ENCODE measurements at regions not wholly inside any gene's neighbourhood (a gene's known extent, or its start where the extent isn't known, plus 50 kb on each side); places are given as distances from the start of the nearest gene placed in this dataset.
"Not testable (repeated sequence)": the region's sequence is repeated elsewhere in the genome, so short reads cannot be mapped to it uniquely, and the experiment has no call there.

DNA sequence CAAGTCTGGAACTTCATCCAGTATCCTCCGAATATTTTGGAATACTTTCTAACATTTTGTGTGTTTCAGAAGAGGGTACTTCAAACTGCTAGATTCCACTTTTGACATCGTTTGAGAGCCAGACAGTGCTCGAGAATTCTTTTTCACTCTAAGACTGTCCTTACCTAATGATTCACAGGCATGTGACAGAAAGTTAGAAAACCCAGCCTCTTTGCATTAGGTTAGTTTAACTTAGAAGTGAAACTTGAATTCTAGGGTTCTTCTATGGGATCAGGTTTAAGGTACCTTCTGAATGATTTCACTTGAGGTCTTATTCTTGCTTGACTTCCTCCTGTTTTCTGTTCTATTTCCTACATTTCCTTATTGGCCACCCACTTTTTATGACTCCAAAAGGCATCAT is 431.8 kb downstream of the SLC6A15 start:
- DNase-seq, result no peak

DNA sequence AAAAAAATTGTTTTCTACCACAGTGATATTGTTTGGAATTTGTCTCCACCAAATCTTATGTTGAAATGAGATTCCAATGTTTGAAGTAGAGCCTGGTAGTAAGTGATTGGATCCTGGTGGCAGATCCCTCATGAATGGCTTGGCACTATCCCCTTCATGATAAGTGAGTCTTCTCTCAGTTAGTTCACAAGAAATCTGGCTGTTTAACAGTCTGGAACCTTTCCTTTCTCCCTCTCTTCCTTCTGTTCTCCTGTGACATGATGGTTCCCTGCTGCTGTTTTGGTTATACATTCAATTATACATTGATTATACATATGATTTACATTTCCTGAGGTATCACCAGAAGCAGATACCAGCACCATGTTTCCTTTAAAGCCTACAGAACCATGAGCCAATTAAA is 442.2 kb downstream of the SLC6A15 start:
- no peak for DNase-seq

DNA sequence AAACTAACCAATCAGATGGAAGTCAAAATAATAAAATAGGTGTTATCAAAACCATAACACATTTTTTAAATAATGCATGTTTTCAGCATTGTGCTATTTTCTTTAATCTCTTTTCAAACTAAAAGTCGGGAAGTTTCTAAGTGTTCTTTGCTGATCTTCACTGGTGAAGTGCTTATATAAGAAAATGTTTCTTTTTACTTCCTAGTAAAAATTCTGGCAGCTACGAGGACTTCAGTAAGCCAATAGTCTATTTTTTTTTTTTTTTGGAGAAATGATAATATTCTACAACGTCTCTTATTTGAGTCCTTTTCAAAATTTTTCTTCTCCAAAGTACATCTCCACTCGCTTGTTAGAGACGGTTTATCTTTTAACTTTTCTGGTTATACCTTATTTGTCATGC is 448.0 kb downstream of the SLC6A15 start:
- DNase-seq, result no peak

DNA sequence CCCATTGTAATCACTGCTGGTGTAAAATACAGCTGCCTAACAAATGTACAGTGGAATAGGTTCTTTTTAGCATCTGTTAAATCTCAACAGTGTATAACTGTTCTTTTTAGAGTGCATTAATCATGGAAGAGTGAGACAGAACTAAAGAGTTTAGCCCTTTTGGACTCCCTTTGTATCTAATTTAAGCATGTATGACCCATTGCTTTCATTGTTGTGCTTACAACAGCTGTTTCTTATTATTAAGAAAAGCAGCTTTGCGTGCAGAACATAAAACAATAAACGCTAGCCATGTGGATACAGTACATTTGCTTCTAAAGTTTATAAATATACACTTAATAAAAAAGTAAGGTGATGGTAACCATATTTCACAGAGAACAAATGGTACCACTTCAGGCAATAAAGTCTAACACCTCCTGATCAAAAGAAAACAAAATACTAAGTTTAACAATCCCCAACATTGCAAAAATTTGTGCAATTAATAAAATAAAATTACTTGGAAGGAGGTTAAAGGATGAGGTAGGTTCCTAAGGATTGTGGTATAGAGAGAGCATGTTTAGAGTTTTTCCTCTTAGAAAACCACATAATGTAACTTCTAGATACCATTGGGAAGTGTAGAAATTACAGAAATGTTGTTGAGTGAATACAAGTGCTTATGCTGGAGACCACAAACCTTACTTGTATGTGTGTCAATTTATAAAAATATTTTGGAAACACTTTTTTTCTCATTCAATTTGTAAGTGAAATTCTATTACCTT is 448.7 kb downstream of the SLC6A15 start:
- no peak for DNase-seq

DNA sequence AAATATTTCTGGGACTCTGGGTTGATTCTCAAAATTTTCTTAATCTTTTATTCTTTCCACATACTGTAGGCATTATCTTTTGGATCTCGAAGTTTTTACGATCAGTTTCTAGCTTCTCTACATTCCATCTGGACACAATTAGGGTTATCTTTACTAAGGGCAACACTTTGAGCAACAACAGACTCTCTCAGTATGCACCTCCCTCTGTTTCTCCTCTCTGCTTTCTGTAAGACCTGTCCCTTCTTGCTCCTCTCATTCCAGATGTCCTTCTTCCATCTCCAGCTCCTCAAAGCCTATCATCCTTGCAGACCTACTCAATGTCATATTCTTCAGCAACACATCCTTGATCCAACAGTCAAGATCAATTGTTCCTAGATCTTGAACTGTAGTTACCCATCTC is 457.0 kb downstream of the SLC6A15 start:
- DNase-seq, result no peak

DNA sequence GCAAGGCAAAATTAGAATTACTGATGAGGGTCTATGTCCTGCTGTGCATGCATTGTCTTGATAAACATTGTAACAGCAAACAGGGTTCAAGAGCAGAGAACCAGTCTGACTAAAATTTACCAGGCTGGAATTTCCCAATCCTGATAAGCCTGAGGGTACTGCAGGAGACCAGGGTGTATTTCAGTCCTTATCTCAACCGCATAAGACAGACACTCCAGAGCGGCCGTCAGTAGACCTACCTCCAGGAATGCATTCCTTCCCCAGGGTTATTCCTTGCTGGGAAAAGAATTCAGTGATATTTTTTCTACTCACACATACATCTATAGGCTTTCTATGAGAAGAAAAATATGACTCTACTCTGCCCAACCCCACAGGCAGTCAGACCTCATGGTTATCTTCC is 466.1 kb downstream of the SLC6A15 start:
- DNase-seq, result not testable (repeated sequence)

DNA sequence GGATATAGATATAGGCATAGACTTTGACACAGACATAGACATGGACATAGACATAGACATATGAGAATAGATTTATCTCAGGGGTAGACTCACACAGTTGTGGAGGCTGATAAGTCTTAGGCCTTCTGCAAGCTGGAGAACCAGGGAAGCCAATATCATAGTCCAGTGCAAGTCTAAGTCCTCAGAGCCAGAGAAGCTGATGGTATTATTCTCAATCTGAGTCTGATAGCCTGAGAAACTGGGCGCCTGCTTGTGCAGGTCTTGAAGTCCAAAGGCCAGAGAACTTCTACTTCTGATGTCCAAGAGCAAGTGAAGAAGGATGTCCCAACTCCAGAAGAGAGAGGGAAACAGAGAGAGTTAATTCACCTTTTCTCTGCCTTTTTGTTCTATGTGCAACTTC is 476.5 kb downstream of the SLC6A15 start:
- DNase-seq, result no peak

DNA sequence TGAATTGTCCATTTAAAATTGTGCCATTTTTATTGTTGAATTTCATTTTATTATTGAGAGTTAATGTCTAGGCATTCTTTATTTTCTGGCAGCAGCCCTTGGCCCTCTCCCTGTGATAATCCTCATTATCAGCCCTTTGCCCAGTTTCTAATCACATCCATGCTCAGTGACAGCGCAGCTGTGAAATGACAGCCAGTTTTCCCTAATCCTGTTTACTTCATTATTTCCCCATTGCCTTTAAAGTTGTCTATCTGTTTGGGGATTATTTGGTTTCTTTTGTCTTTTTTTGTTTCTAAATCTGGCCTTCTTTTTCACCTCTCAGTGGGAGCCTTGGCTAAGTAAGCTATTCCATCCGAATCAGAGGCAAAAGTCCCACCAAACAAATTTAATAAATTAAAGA is 476.9 kb downstream of the SLC6A15 start:
- DNase-seq, result no peak

DNA sequence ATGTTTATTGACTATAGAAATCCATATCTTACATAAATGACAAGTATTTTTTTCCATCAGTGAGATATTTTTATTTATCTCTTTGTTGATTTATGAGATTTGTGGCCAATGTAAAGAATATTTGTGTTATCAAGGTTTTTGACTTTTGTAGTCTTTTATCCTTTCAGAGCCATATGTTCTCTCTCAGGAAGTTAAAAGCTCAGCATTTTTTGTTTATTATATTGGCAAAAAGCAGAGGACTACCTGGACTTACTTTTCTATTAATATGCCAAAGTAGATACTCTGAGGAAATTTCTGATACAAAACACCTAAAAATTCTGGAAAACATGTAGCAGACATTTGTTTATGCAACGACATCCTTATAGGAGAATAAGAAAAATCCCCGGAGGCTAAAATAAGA is 490.3 kb downstream of the SLC6A15 start:
- DNase-seq, result no peak

DNA sequence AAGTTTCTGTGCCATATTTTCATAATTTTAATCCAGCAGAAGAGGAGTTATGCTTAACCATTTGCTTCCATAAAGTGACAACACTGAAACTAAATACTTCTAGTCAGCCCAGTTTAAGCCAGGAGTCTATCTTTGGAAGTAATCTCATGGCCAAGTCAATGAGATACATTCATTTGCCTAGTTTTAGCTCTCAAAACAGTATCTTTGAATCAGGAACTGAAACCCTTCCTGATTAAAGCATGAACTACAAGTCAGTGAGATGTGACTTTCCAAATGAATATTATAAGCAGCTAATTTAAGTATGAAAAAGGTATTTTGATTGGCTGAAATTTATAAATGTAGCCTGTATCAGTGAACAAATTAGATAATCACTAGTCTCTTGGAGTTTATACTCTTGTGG is 491.5 kb downstream of the SLC6A15 start:
- no peak for DNase-seq

DNA sequence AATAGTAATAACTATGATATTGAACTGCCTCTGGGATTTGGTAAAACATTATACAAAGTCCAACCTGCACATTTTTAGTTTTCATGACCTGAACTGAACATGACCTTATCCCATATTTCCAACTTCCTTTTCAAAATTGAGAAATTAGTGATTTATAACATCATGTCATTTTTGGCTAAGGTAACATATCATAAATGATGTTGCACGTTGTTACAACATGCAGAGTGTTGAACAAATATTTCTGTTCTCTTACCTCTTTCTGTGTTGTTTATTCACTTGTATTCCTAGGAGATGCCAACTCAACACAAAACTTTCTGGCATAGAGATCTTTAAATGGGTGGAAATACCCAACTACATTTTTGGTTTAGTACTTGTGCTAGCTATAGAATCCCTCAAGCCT is 496.0 kb downstream of the SLC6A15 start:
- DNase-seq, result no peak

DNA sequence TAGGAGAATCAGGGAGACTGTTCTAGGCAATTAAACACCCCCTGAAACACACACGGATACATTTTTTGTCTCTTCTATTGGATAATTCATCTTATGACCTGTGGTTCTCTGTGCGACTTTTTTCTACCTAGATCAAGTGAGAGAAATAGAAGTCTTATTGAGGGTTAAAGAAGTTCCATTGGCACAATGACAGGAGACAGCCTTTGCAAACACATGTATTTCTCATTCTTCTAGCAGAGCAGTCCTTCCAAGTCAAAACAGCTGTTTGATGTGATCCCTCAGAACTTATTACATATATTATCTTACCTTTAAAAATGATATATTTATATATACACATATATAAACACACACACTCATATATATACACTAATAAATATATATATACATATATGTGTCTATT is 496.7 kb downstream of the SLC6A15 start:
- no peak for DNase-seq

DNA sequence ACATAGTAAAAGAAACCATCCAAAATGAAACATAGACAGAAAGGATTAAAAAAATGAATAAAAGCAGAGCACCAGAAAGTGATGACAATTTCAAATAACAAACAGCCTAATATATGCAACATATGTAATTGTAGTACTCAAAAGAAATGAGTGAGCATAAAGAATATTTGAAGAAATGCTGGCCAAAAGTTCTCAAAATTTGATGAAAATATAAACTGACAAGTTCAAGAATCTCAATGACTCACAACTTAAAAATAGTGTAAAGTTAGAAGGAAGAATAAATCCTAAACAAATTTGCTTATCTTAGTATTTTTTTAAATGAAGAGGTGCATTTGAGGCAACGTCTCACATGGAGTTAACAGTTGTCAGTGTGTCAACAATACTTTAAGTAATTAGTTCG is 498.9 kb downstream of the SLC6A15 start:
- DNase-seq, result no peak

DNA sequence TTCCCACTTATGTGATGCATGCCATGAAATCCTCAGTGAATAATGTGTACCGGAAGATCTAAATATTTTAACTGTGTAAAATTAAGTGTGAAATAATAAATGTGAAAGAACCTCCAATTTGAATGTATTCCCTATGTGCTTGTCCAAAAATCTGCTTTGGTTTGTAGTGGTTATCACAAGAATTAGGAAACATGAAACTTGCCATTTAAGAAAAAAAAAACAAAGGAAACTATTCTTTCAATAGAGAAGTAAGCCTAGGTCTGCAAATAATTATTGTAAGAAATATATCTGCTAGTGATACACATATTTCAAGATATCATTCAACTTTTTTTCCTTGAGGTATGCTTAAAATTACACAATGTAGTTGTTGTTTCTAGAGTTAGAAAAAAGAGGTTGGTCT is 500.4 kb downstream of the SLC6A15 start:
- no peak for DNase-seq

DNA sequence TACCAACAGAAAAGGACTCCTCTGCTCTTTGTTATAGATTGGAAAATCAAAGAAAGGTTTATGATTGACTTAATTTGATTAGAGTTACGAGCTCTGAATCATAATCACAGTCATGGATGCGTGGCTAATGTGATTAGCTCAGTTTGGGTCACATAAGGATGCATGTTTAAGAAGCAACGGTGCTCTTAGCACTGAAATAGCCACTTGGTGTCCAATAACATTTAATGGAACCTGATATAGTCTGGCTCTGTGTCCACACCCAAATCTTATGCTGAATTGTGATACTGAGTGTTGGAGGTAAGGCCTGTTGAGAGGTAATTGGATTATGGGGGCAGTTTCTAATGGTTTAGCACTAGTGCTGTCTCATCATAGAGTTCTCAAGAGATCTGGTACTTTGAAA is 501.6 kb downstream of the SLC6A15 start:
- no peak for DNase-seq

DNA sequence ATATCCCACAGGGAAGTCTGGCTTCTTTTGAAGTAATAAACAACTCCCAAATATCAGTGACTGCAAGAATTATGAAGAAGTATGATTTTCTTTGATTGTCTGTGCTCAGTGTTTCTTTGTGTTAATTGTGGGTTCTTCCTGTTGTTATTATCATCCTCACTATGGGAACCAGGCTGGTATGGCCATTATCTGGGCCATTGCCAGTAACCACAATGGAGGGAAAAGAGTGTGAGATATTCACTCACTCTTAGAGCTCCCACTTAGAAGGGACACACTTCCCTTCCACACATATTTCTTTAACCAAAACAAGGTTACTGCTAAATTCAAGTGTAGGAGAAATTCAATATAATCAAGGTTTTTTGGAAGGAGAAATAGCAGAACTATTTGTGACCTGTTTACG is 503.7 kb downstream of the SLC6A15 start:
- no peak for DNase-seq

DNA sequence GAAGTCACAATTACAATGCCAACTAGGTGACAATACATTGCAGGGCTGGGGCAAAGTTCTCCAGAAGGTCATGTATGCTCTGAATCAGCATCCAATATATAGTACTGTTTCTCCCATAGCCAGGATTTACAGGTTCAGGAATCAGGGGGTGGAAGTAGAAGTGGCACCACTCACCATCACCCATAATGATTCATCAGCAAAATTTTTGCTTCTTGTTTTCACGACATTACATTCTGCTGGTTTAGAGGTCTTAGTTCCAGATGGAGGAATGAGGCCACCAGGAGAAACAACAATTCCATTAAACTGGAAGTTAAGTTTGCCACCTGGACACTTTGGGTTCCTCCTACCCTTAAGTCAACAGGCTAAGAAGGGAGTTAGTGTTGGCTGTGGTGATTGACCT is 505.9 kb downstream of the SLC6A15 start:
- DNase-seq, result not testable (repeated sequence)

DNA sequence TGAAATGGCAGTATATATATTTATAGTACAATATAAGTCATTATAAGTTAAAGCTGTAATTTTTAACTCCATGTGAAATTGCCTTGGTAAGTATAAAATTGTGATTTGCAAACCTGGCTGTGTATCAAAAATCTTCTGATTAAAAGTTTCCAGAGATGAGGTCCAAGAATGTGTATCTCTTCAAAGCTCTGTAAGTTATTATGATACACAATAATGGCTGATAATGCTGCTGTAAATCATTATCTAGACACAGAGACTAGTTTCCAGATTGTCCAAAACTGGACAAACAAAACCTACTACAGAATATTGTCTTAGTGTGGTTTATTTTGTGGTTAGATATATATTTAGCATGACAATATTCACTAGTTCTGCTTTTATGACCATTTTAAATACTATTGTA is 514.8 kb downstream of the SLC6A15 start:
- no peak for DNase-seq

DNA sequence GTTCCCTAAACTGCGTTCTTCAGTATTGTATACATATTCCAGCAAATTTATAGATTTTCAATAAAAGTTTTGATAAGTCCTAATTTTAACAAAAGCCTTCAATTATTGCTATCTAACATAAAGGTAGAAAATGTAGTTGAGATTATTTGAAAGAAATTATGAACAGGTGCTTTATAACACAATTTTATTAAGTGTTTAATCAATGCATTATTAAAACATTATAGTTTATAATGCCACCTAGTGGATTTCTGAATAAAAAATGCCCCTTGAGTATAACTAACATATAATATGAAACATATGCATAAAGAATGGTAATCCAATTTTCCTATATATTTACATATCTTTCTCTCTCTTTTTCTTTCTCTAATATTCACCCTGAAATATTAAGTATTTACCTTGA is 515.3 kb downstream of the SLC6A15 start:
- no peak for DNase-seq

DNA sequence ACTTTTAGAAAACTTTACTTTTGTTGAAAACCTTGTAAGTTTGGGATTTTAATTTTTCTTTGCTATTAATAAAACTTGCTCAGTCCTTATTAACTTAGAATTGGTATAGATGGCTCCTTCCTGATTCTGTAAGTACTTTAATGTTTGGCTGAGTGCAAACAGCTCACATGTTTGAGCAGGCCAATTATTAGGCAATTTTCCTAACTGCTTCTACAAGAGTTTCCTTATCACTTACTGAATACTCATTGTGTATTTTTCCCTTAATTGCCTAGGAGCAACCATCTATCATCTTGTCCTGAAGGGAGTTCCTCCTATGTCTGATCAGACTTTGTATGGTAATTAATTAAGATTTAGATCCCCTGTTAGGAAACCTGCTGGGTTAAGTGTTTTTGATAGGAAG is 521.4 kb downstream of the SLC6A15 start:
- not testable (repeated sequence) for DNase-seq

DNA sequence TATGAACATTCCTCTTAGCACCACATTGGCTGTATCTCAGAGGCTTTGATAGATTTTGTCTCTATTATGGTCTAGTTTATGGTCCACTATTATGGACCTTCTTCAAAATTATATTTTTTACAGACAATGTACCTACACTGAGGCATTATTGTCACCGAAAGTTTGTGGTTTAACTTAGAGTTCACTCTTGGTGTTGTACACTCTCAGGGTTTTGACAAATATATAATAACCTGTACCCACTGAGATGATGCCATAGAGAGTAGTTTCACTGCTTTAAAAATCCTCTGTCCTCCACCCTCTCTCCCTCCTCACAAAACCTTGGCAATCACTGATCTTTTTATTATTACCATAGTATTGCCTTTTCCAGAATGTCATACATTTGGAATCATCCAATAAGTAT is 528.2 kb downstream of the SLC6A15 start:
- DNase-seq, result no peak

DNA sequence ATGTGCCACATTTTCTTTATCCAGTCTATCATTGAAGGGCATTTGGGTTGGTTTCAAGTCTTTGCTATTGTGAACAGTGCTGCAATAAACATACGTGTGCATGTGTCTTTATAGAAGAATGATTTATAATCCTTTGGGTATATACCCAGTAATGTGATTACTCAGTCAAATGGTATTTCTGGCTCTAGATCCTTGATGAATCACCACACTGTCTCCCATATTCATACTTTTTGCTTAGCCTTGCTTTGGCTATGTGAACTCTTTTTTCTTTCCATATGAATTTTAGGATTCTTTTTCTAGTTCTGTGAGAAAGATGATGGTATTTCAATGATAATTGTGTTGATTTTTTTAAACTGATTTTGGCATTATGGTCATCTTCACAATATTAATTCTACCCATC is 530.1 kb downstream of the SLC6A15 start:
- DNase-seq, result not testable (repeated sequence)

DNA sequence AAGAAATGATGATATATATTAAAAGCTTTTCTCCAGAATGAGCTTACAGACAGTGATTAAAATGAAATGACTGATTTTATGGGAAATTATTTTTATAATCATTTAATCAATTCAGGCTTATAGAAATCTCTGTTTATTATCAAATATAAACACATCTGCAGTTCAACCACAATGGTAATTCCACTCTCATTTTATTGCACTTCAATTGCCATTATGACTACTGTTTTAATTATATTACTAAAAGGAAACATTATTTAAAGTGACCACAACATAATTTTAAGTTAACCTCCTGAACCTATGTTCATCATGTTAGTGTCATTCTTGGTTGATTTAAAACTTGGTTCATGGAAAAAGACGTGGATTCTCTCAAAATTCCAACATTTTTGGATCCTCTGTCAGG is 536.3 kb downstream of the SLC6A15 start:
- DNase-seq, result no peak

DNA sequence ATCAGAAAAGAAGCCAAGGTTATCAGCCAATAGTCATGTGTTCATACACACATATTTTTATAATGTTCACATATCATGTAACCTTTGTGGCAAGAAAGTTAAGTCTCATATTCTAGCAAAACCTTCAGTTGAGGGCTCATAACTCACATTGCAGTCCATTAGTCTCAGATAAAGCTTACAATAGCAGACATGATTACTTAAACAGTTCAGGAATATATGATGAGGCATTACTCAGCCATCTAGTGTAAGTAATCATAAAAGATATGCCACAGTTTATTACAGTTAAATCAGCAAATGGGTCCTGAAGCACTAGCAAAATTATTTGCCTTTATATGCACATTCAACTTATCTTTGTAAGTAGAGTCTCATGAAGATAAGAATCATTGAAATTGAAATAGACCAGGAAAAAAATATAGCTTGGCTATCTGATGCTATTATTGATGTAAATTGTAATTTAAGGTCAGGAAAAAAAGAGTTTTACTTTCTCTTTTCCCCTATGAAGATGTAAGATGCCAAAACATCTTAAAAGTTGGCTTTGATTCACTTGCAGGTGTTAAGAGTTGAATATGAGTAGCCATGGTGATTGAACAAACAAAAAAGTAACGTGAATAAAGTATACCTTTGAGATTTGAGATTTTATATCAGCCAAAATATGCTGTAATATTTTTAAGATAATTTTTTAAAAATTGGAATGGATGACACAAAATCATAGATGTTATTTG is 537.0 kb downstream of the SLC6A15 start:
- no peak for DNase-seq

DNA sequence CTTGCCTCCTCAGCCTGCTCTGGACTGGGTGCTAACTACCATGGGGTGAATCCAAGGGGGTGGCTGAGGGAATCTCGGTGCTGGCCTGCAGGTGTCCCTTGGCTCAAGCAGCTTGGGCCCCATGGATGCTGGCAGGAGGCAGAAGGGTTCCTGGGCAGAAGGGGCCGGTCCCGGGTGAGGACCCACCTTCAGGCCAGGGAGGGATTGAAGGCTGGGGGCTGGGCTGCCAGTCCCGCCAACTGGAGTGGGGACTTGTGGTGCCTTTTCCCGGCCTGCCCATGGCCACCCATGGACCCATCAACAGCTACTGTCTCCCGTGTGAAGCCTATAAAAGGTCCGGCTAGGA is 550.1 kb downstream of the SLC6A15 start:
- DNase-seq, result no peak
